ENCODE measurements at regions not wholly inside any gene's neighbourhood (a gene's known extent, or its start where the extent isn't known, plus 50 kb on each side); places are given as distances from the start of the nearest gene placed in this dataset.

DNA sequence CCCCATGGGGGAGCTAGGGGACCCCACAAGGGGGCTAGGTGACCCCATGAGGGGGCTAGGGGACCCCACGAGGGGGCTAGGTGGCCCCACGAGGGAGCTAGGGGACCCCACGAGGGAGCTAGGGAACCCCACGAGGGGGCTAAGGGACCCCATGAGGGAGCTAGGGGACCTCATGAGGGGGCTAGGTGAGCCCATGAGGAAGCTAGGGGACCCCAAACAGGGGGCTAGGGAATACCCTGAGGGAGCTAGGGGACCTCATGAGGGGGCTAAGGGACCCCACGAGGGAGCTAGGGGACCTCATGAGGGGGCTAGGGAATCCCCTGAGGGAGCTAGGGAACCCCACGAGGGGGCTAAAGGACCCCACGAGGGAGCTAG, 50.5 kb upstream of the DMRTB1 start:
- TF ChIP-seq, protein P1, sequence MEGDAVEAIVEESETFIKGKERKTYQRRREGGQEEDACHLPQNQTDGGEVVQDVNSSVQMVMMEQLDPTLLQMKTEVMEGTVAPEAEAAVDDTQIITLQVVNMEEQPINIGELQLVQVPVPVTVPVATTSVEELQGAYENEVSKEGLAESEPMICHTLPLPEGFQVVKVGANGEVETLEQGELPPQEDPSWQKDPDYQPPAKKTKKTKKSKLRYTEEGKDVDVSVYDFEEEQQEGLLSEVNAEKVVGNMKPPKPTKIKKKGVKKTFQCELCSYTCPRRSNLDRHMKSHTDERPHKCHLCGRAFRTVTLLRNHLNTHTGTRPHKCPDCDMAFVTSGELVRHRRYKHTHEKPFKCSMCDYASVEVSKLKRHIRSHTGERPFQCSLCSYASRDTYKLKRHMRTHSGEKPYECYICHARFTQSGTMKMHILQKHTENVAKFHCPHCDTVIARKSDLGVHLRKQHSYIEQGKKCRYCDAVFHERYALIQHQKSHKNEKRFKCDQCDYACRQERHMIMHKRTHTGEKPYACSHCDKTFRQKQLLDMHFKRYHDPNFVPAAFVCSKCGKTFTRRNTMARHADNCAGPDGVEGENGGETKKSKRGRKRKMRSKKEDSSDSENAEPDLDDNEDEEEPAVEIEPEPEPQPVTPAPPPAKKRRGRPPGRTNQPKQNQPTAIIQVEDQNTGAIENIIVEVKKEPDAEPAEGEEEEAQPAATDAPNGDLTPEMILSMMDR (conservative IDR thresholded peaks at IDR 0.05; ENCODE audit: low read depth, low read length) = no peak
- TF ChIP-seq EZH2 (IDR thresholded peaks at IDR 0.05; ENCODE audit: borderline replicate concordance, low read depth, low read length, poor library complexity, severe bottlenecking) = no peak

Measured in A673 (cell line).